ENCODE measurements at regions not wholly inside any gene's neighbourhood (a gene's known extent, or its start where the extent isn't known, plus 50 kb on each side); places are given as distances from the start of the nearest gene placed in this dataset.

DNA sequence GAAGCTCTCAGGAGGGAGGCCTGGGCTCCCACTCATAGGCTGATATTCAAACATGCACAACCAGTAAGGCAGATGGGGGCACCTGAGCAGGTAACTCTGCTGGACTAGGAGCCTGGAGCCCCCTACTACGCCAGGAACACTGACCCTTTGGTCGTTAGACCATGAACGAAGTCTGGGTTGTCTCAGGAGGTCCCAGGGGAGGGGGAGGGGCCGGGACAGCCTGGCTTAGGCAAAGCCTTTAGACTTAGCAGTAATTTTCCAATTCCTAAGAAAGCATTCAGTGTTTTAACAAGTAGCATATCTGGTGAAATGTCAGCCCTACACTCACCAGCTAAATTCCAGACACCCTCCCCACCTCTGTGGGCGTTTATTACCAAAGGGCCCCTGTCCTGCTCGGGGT lies 67.4 kb upstream of the ST8SIA2 start:
- no peaks in the 10 kb centered on the region for H3K4me1 ChIP-seq
- no peaks in the 10 kb centered on the region for H3K79me2 ChIP-seq
- no peaks in the 10 kb centered on the region for H3K27me3 ChIP-seq (ENCODE audit: control insufficient read depth, insufficient read depth, low read length)
- no peak overlapping the region for H2AFZ ChIP-seq
- no peak overlapping the region for H3K9ac ChIP-seq
- no peak for TF ChIP-seq CTCF (IDR thresholded peaks at IDR 0.05)
- H3K27ac ChIP-seq = no peak overlapping the region
- H3K36me3 ChIP-seq (ENCODE audit: control insufficient read depth, insufficient read depth, low read length) = no peaks in the 10 kb centered on the region
- H3K4me3 ChIP-seq (ENCODE audit: low read depth, low read length) = no peak overlapping the region
- no peak overlapping the region for H3K4me2 ChIP-seq (ENCODE audit: low read length)
- no peaks in the 10 kb centered on the region for H3K9me3 ChIP-seq (ENCODE audit: control insufficient read depth, low read length)

- H3K4me2 ChIP-seq (ENCODE audit: low read length) = no peak overlapping the region
- no peaks in the 10 kb centered on the region for H3K9me3 ChIP-seq (ENCODE audit: control insufficient read depth, low read length)
- H3K27ac ChIP-seq = no peak overlapping the region
- H3K4me3 ChIP-seq (ENCODE audit: low read depth, low read length) = no peak overlapping the region
- no peaks in the 10 kb centered on the region for H3K36me3 ChIP-seq (ENCODE audit: control insufficient read depth, insufficient read depth, low read length)
- H3K9ac ChIP-seq = no peak overlapping the region
- no peaks in the 10 kb centered on the region for H3K4me1 ChIP-seq
- no peak overlapping the region for H2AFZ ChIP-seq
- TF ChIP-seq CTCF (IDR thresholded peaks at IDR 0.05) = no peak
- H3K79me2 ChIP-seq = no peaks in the 10 kb centered on the region
- H3K27me3 ChIP-seq (ENCODE audit: control insufficient read depth, insufficient read depth, low read length) = no peaks in the 10 kb centered on the region
Measured at GRCh38 chr15:92327033-92327432, 66.6 kb upstream of the ST8SIA2 start.

DNA sequence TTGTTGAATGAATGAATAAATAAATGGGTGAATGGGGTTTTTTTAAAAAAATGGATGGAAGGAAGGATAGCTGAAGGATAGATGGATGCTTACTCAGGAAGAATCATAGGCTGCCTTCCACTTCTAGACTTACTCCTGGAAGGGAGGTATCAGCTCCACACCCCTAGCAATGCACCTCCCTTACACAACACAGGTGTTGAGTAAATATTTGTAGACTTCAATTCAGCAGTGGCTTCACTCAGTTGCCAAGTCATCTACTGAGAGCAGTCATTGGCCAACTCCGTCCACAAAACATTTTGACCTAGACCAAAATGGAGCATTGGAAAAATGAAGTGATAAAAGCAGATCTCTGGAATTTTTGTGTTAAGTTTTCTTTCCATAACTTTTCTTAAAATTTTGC lies 65.5 kb upstream of the ST8SIA2 start:
- Histone ChIP-seq H3K4me3 (ENCODE audit: low read depth, low read length) (no peak overlapping the region), H3K27ac (no peak overlapping the region), H3K36me3 (ENCODE audit: control insufficient read depth, insufficient read depth, low read length) (no peaks in the 10 kb centered on the region), H2AFZ (no peak overlapping the region), H3K4me2 (ENCODE audit: low read length) (no peak overlapping the region), H3K9ac (no peak overlapping the region), H3K27me3 (ENCODE audit: control insufficient read depth, insufficient read depth, low read length) (no peaks in the 10 kb centered on the region), H3K79me2 (no peaks in the 10 kb centered on the region), H3K9me3 (ENCODE audit: control insufficient read depth, low read length) (no peaks in the 10 kb centered on the region), H3K4me1 (no peaks in the 10 kb centered on the region)
- no peak for TF ChIP-seq CTCF (IDR thresholded peaks at IDR 0.05)

GRCh38 chr15:92332125-92332899 lies 61.4 kb upstream of the ST8SIA2 start:
- no peak for TF ChIP-seq CTCF (IDR thresholded peaks at IDR 0.05)
- H3K27me3 ChIP-seq (ENCODE audit: control insufficient read depth, insufficient read depth, low read length) = no peaks in the 10 kb centered on the region

GRCh38 chr15:92333709-92334108 lies 60.0 kb upstream of the ST8SIA2 start:
- Histone ChIP-seq H3K79me2 (no peaks in the 10 kb centered on the region), H3K36me3 (ENCODE audit: control insufficient read depth, insufficient read depth, low read length) (no peaks in the 10 kb centered on the region), H3K9ac (no peak overlapping the region), H3K4me2 (ENCODE audit: low read length) (no peak overlapping the region), H3K4me1 (peaks cover 13% of the 10 kb centered on the region), H3K27ac (no peak overlapping the region), H3K9me3 (ENCODE audit: control insufficient read depth, low read length) (no peaks in the 10 kb centered on the region), H3K4me3 (ENCODE audit: low read depth, low read length) (no peak overlapping the region), H2AFZ (no peak overlapping the region), H3K27me3 (ENCODE audit: control insufficient read depth, insufficient read depth, low read length) (no peaks in the 10 kb centered on the region)
- TF ChIP-seq CTCF (IDR thresholded peaks at IDR 0.05) = no peak

More at GRCh38 chr15:92332125-92332899, 61.4 kb upstream of the ST8SIA2 start:
- Histone ChIP-seq H3K27ac (no peak overlapping the region), H3K4me1 (peaks cover 9% of the 10 kb centered on the region), H3K4me3 (ENCODE audit: low read depth, low read length) (no peak overlapping the region), H3K4me2 (ENCODE audit: low read length) (no peak overlapping the region), H3K9me3 (ENCODE audit: control insufficient read depth, low read length) (no peaks in the 10 kb centered on the region), H3K9ac (no peak overlapping the region), H3K36me3 (ENCODE audit: control insufficient read depth, insufficient read depth, low read length) (no peaks in the 10 kb centered on the region), H3K79me2 (no peaks in the 10 kb centered on the region), H2AFZ (no peak overlapping the region)
